Fibroblast of pulmonary artery (primary cell): ENCODE measurements at regions not wholly inside any gene's neighbourhood (a gene's known extent, or its start where the extent isn't known, plus 50 kb on each side); places are given as distances from the start of the nearest gene placed in this dataset.
A peak's percentile ranks its signal among the peaks of the same experiment; 100 is the strongest.

Experiments used
- DNase-seq: peaks from one replicate; pipeline ENCODE4 v3.0.0-alpha.2; 2010; ENCODE audit warnings: low read depth
- H3K4me3 ChIP-seq: replicated peaks from 2 replicates; pipeline ENCODE4 v1.5.1; 2011; ENCODE audit warnings: low read depth, mild to moderate bottlenecking, control low read depth, low read length, moderate library complexity
- CTCF ChIP-seq: IDR thresholded peaks from 2 replicates; pipeline ENCODE4 v1.5.1; 2011; ENCODE audit warnings: mild to moderate bottlenecking, control low read depth, low read length, inconsistent platforms; ENCODE audit errors: missing control alignments

GRCh38 chr6:27809067-27809938 lies 102.9 kb downstream of the OR2B2 start:
- no peak for DNase-seq
- peak overlapping the region; percentile 80 for H3K4me3 ChIP-seq
- TF ChIP-seq CTCF, result no peak

- peak; percentile 49 for DNase-seq
- peak overlapping the region; percentile 46 for H3K4me3 ChIP-seq
Observed at GRCh38 chr6:27808242-27809066, 103.7 kb downstream of the OR2B2 start.

- H3K4me3 ChIP-seq, result peak overlapping the region; percentile 46
- DNase-seq, result peak; percentile 97
Observed at GRCh38 chr6:27807441-27808241, 104.6 kb downstream of the OR2B2 start.

- no peak for TF ChIP-seq CTCF
- peak; percentile 55 for DNase-seq
- peak overlapping the region; percentile 46 for H3K4me3 ChIP-seq
Observed at GRCh38 chr6:27806981-27807440, 105.2 kb downstream of the OR2B2 start.

- no peak overlapping the region for H3K4me3 ChIP-seq
- no peak for DNase-seq
- TF ChIP-seq CTCF, result no peak
Observed at GRCh38 chr6:27805347-27805746, 106.8 kb downstream of the OR2B2 start.

- no peak overlapping the region for H3K4me3 ChIP-seq
- no peak for DNase-seq
- TF ChIP-seq CTCF, result no peak
Observed at GRCh38 chr6:27804851-27805250, 107.3 kb downstream of the OR2B2 start.

GRCh38 chr6:27800731-27801373 lies 111.3 kb downstream of the OR2B2 start:
- DNase-seq, result no peak
- no peak for TF ChIP-seq CTCF

More at GRCh38 chr6:27800731-27801373, 111.3 kb downstream of the OR2B2 start:
- no peak overlapping the region for H3K4me3 ChIP-seq
